ENCODE measurements at regions not wholly inside any gene's neighbourhood (a gene's known extent, or its start where the extent isn't known, plus 50 kb on each side); places are given as distances from the start of the nearest gene placed in this dataset.
"Not testable (repeated sequence)": the region's sequence is repeated elsewhere in the genome, so short reads cannot be mapped to it uniquely, and the experiment has no call there.

GRCh38 chr4:18113710-18114331 lies 92.3 kb upstream of the LCORL start:
- TF ChIP-seq CTCF (conservative IDR thresholded peaks at IDR 0.05; ENCODE audit: low read length), result no peak

DNA sequence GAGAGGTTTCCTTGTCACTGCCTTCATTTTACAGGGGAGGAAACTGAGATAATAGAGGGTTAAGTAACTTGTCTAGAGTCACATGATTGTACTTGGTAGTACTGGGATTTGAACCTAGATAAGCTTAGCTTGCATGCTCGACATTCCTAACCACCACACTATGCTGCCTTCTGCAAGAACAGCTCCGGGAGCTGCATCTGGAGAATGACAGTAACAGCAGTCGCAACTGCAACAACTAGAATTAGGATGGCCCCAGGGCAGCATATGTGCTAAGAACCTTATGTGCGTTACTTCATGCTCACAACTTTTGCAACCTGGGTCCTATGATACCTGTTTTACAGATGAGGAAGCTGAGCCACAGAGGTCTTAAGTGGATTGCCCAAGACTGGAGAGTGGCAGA lies 89.5 kb upstream of the LCORL start:
- H3K4me3 ChIP-seq (ENCODE audit: low read length), result no peak overlapping the region
- DNase-seq (ENCODE audit: low read depth), result no peak
- TF ChIP-seq CTCF (conservative IDR thresholded peaks at IDR 0.05; ENCODE audit: low read length), result no peak

More at GRCh38 chr4:18113710-18114331, 92.3 kb upstream of the LCORL start:
- no peak for DNase-seq (ENCODE audit: low read depth)
- no peak overlapping the region for H3K4me3 ChIP-seq (ENCODE audit: low read length)

- H3K4me3 ChIP-seq (ENCODE audit: low read length), result no peak overlapping the region
- DNase-seq (ENCODE audit: low read depth), result no peak
- TF ChIP-seq CTCF (conservative IDR thresholded peaks at IDR 0.05; ENCODE audit: low read length), result no peak
These were observed 88.5 kb upstream of the LCORL start for GRCh38 chr4:18110099-18110498.

- no peak for TF ChIP-seq CTCF (conservative IDR thresholded peaks at IDR 0.05; ENCODE audit: low read length)
- no peak overlapping the region for H3K4me3 ChIP-seq (ENCODE audit: low read length)
- DNase-seq (ENCODE audit: low read depth), result no peak
These were observed 88.1 kb upstream of the LCORL start for GRCh38 chr4:18109676-18110075.

- not testable (repeated sequence) for DNase-seq (ENCODE audit: low read depth); H3K4me3 ChIP-seq (ENCODE audit: low read length)
These were observed 86.4 kb upstream of the LCORL start for GRCh38 chr4:18107848-18108528.

GRCh38 chr4:18106620-18107019 lies 85.1 kb upstream of the LCORL start:
- DNase-seq (ENCODE audit: low read depth), result no peak
- no peak overlapping the region for H3K4me3 ChIP-seq (ENCODE audit: low read length)
- no peak for TF ChIP-seq CTCF (conservative IDR thresholded peaks at IDR 0.05; ENCODE audit: low read length)

DNA sequence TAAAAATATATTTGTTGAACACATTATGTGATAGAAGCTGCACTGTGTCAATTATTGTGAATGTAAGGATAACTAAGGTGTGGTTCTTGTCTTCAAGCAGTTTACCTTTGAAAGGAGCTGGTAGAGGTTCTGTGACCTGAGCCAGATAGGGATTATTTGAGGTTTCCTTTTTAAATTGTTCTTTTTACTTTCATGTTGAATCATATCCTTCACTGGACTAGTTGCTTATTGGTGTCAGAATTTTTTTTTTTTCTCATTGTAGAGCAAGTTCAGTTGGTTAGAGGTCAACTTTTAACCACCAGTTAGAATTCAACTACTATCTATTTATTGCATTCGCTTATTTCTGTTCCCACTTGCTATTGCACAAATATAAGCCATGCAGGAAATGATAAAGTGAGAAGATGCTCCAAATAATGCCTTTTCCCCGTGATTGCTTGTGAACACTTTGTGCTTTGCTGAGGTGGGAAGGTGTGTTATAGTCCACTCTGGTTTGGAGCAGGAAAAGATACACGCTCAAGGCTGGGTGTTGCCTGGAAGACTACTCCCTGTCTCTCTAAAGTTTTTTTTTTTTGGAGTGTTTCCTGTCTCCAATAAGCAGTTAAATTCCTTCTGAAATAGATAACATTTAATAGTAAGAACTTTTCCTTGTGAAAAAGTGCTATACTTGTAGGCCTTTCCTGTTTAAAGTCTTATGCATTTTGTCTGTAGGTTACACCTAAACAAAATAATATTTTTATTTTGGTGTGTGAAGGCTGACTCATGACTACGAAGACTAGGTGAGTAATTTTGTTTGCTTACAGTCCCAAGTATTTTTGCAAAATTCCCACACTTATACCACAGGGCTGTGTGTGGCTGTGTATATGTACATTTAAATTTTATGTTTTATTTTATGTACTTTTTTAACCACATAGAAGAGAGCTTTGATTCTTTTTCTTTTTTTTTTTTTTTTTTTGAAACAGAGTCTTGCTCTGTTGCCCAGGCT lies 83.8 kb upstream of the LCORL start:
- DNase-seq (ENCODE audit: low read depth), result no peak
- H3K4me3 ChIP-seq (ENCODE audit: low read length), result no peak overlapping the region
- TF ChIP-seq CTCF (conservative IDR thresholded peaks at IDR 0.05; ENCODE audit: low read length), result no peak
